ENCODE measurements at regions not wholly inside any gene's neighbourhood (a gene's known extent, or its start where the extent isn't known, plus 50 kb on each side); places are given as distances from the start of the nearest gene placed in this dataset.

- no peak overlapping the region for H3K9ac ChIP-seq (ENCODE audit: low read length)
- no peak overlapping the region for H3K18ac ChIP-seq (ENCODE audit: low read depth in 1 of 2, low read length in 2 of 2)
- no peak for DNase-seq
- H2BK15ac ChIP-seq (ENCODE audit: low read depth, poor library complexity, severe bottlenecking), result no peak overlapping the region
- no peak overlapping the region for H2AK5ac ChIP-seq (ENCODE audit: low read length, severe bottlenecking)
- H4K8ac ChIP-seq (ENCODE audit: low read length), result no peak overlapping the region
- no peak overlapping the region for H3K4me2 ChIP-seq (ENCODE audit: low read length, poor library complexity, severe bottlenecking)
- H3K27me3 ChIP-seq (ENCODE audit: control insufficient read depth in 1 of 2, insufficient read depth in 1 of 2, low read length in 2 of 2), result no peaks in the 10 kb centered on the region
- H3K9me3 ChIP-seq (ENCODE audit: control insufficient read depth, low read length), result no peaks in the 10 kb centered on the region
- no peak overlapping the region for H3K27ac ChIP-seq (ENCODE audit: low read length, poor library complexity, severe bottlenecking)
- no peaks in the 10 kb centered on the region for H3K4me1 ChIP-seq (ENCODE audit: control insufficient read depth, insufficient read depth, low read depth, low read length)
- H3K23ac ChIP-seq (ENCODE audit: low read length in 2 of 2), result no peak overlapping the region
- no peak overlapping the region for H2BK5ac ChIP-seq (ENCODE audit: low read depth, low read length, poor library complexity, severe bottlenecking)
- H2AFZ ChIP-seq (ENCODE audit: low read depth, low read length), result no peak overlapping the region
- no peak overlapping the region for H3K14ac ChIP-seq (ENCODE audit: low read length in 2 of 2)
- no peaks in the 10 kb centered on the region for H3K36me3 ChIP-seq (ENCODE audit: control insufficient read depth in 1 of 2, insufficient read depth in 2 of 2, low read depth in 1 of 2, low read length in 2 of 2)
- H3K79me1 ChIP-seq (replicated peaks; ENCODE audit: low read length, poor library complexity, severe bottlenecking), result no peaks in the 10 kb centered on the region
- no peak overlapping the region for H2BK120ac ChIP-seq (ENCODE audit: low read depth, low read length)
- no peak overlapping the region for H3K4ac ChIP-seq (ENCODE audit: low read depth in 1 of 2, low read length in 2 of 2)
- H4K91ac ChIP-seq (ENCODE audit: low read length), result no peak overlapping the region
- no peak overlapping the region for H3K4me3 ChIP-seq (ENCODE audit: insufficient read depth in 1 of 2, low read depth in 1 of 2, low read length in 2 of 2)
- no peak overlapping the region for H2BK12ac ChIP-seq (ENCODE audit: low read length in 2 of 2)
These were observed 494.2 kb upstream of the JAG1 start for GRCh38 chr20:11168026-11168425.

GRCh38 chr20:11170025-11170424, 496.2 kb upstream of the JAG1 start:
- Histone ChIP-seq H3K79me1 (replicated peaks; ENCODE audit: low read length, poor library complexity, severe bottlenecking) (no peaks in the 10 kb centered on the region), H4K8ac (ENCODE audit: low read length) (no peak overlapping the region), H3K4me2 (ENCODE audit: low read length, poor library complexity, severe bottlenecking) (no peak overlapping the region), H3K27ac (ENCODE audit: low read length, poor library complexity, severe bottlenecking) (no peak overlapping the region), H3K18ac (ENCODE audit: low read depth in 1 of 2, low read length in 2 of 2) (no peak overlapping the region), H3K4me3 (ENCODE audit: insufficient read depth in 1 of 2, low read depth in 1 of 2, low read length in 2 of 2) (no peak overlapping the region), H2AK5ac (ENCODE audit: low read length, severe bottlenecking) (no peak overlapping the region), H2AFZ (ENCODE audit: low read depth, low read length) (no peak overlapping the region), H3K4ac (ENCODE audit: low read depth in 1 of 2, low read length in 2 of 2) (no peak overlapping the region), H2BK5ac (ENCODE audit: low read depth, low read length, poor library complexity, severe bottlenecking) (no peak overlapping the region), H2BK12ac (ENCODE audit: low read length in 2 of 2) (no peak overlapping the region), H4K91ac (ENCODE audit: low read length) (no peak overlapping the region), H2BK15ac (ENCODE audit: low read depth, poor library complexity, severe bottlenecking) (no peak overlapping the region), H3K36me3 (ENCODE audit: control insufficient read depth in 1 of 2, insufficient read depth in 2 of 2, low read depth in 1 of 2, low read length in 2 of 2) (no peaks in the 10 kb centered on the region), H3K9ac (ENCODE audit: low read length) (no peak overlapping the region), H3K23ac (ENCODE audit: low read length in 2 of 2) (no peak overlapping the region), H3K4me1 (ENCODE audit: control insufficient read depth, insufficient read depth, low read depth, low read length) (no peaks in the 10 kb centered on the region), H3K9me3 (ENCODE audit: control insufficient read depth, low read length) (no peaks in the 10 kb centered on the region), H3K27me3 (ENCODE audit: control insufficient read depth in 1 of 2, insufficient read depth in 1 of 2, low read length in 2 of 2) (no peaks in the 10 kb centered on the region), H2BK120ac (ENCODE audit: low read depth, low read length) (no peak overlapping the region), H3K14ac (ENCODE audit: low read length in 2 of 2) (no peak overlapping the region)
- DNase-seq, result no peak

- Histone ChIP-seq H3K27ac (ENCODE audit: low read length, poor library complexity, severe bottlenecking) (no peak overlapping the region), H3K23ac (ENCODE audit: low read length in 2 of 2) (no peak overlapping the region), H3K9me3 (ENCODE audit: control insufficient read depth, low read length) (no peaks in the 10 kb centered on the region), H4K8ac (ENCODE audit: low read length) (no peak overlapping the region), H3K18ac (ENCODE audit: low read depth in 1 of 2, low read length in 2 of 2) (no peak overlapping the region), H2BK120ac (ENCODE audit: low read depth, low read length) (no peak overlapping the region), H3K4me2 (ENCODE audit: low read length, poor library complexity, severe bottlenecking) (no peak overlapping the region), H4K91ac (ENCODE audit: low read length) (no peak overlapping the region), H2AFZ (ENCODE audit: low read depth, low read length) (no peak overlapping the region), H3K4ac (ENCODE audit: low read depth in 1 of 2, low read length in 2 of 2) (no peak overlapping the region), H3K4me1 (ENCODE audit: control insufficient read depth, insufficient read depth, low read depth, low read length) (no peaks in the 10 kb centered on the region), H3K14ac (ENCODE audit: low read length in 2 of 2) (no peak overlapping the region), H2AK5ac (ENCODE audit: low read length, severe bottlenecking) (no peak overlapping the region), H2BK5ac (ENCODE audit: low read depth, low read length, poor library complexity, severe bottlenecking) (no peak overlapping the region), H3K9ac (ENCODE audit: low read length) (no peak overlapping the region), H3K36me3 (ENCODE audit: control insufficient read depth in 1 of 2, insufficient read depth in 2 of 2, low read depth in 1 of 2, low read length in 2 of 2) (no peaks in the 10 kb centered on the region), H2BK12ac (ENCODE audit: low read length in 2 of 2) (no peak overlapping the region), H3K27me3 (ENCODE audit: control insufficient read depth in 1 of 2, insufficient read depth in 1 of 2, low read length in 2 of 2) (no peaks in the 10 kb centered on the region), H3K4me3 (ENCODE audit: insufficient read depth in 1 of 2, low read depth in 1 of 2, low read length in 2 of 2) (no peak overlapping the region), H3K79me1 (replicated peaks; ENCODE audit: low read length, poor library complexity, severe bottlenecking) (no peaks in the 10 kb centered on the region), H2BK15ac (ENCODE audit: low read depth, poor library complexity, severe bottlenecking) (no peak overlapping the region)
- WGBS, result 83% methylated on average over 1 of the region's 2 CpGs
- no peak for DNase-seq
These were observed 496.8 kb upstream of the JAG1 start for GRCh38 chr20:11170565-11170964.

GRCh38 chr20:11172881-11173280, 499.1 kb upstream of the JAG1 start:
- H3K36me3 ChIP-seq (ENCODE audit: control insufficient read depth in 1 of 2, insufficient read depth in 2 of 2, low read depth in 1 of 2, low read length in 2 of 2), result no peaks in the 10 kb centered on the region
- no peak overlapping the region for H3K14ac ChIP-seq (ENCODE audit: low read length in 2 of 2)
- H3K27me3 ChIP-seq (ENCODE audit: control insufficient read depth in 1 of 2, insufficient read depth in 1 of 2, low read length in 2 of 2), result no peaks in the 10 kb centered on the region
- no peak overlapping the region for H2AK5ac ChIP-seq (ENCODE audit: low read length, severe bottlenecking)
- H3K4ac ChIP-seq (ENCODE audit: low read depth in 1 of 2, low read length in 2 of 2), result no peak overlapping the region
- H3K4me2 ChIP-seq (ENCODE audit: low read length, poor library complexity, severe bottlenecking), result no peak overlapping the region
- H3K23ac ChIP-seq (ENCODE audit: low read length in 2 of 2), result no peak overlapping the region
- H3K18ac ChIP-seq (ENCODE audit: low read depth in 1 of 2, low read length in 2 of 2), result no peak overlapping the region
- no CpG with 5 or more reads among the region's 1 CpG for WGBS
- H3K4me1 ChIP-seq (ENCODE audit: control insufficient read depth, insufficient read depth, low read depth, low read length), result peaks cover 1% of the 10 kb centered on the region
- no peak overlapping the region for H3K4me3 ChIP-seq (ENCODE audit: insufficient read depth in 1 of 2, low read depth in 1 of 2, low read length in 2 of 2)
- no peak overlapping the region for H2BK12ac ChIP-seq (ENCODE audit: low read length in 2 of 2)
- no peak overlapping the region for H2BK15ac ChIP-seq (ENCODE audit: low read depth, poor library complexity, severe bottlenecking)
- H3K79me1 ChIP-seq (replicated peaks; ENCODE audit: low read length, poor library complexity, severe bottlenecking), result no peaks in the 10 kb centered on the region
- no peak overlapping the region for H2BK5ac ChIP-seq (ENCODE audit: low read depth, low read length, poor library complexity, severe bottlenecking)
- no peak overlapping the region for H4K91ac ChIP-seq (ENCODE audit: low read length)
- H2AFZ ChIP-seq (ENCODE audit: low read depth, low read length), result no peak overlapping the region
- H4K8ac ChIP-seq (ENCODE audit: low read length), result no peak overlapping the region
- H3K9ac ChIP-seq (ENCODE audit: low read length), result no peak overlapping the region
- no peak overlapping the region for H3K27ac ChIP-seq (ENCODE audit: low read length, poor library complexity, severe bottlenecking)
- no peak for DNase-seq
- H2BK120ac ChIP-seq (ENCODE audit: low read depth, low read length), result no peak overlapping the region
- H3K9me3 ChIP-seq (ENCODE audit: control insufficient read depth, low read length), result no peaks in the 10 kb centered on the region

Data from mesenchymal stem cell (in vitro differentiated cells and primary cell).